Tongue (tissue), 1 donor: ENCODE measurements at regions not wholly inside any gene's neighbourhood (a gene's known extent, or its start where the extent isn't known, plus 50 kb on each side); places are given as distances from the start of the nearest gene placed in this dataset.
"Not testable (repeated sequence)": the region's sequence is repeated elsewhere in the genome, so short reads cannot be mapped to it uniquely, and the experiment has no call there.

Source experiments
- DNase-seq: peaks from one replicate; pipeline ENCODE4 v3.0.0-alpha.2; 2015

DNA sequence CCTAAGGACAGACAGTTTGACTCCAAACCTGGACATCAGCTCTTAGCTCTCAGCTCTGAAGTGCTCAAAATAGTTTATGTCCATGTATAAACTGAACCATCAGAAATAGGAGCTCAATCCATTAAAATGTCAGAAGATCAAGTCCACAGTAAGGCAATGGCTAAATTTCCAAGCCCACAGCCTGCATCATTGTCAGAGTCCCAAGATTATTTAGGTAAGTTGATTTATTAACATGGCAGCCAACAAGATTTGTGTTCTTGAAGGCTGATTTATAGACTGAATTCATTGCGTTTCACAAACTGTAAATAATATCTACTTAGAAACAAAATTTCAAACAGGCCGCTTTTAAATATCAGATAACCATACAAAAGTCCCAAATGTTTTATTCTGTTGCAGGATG is 286.5 kb upstream of the ADGRL3 start:
- DNase-seq = no peak

DNA sequence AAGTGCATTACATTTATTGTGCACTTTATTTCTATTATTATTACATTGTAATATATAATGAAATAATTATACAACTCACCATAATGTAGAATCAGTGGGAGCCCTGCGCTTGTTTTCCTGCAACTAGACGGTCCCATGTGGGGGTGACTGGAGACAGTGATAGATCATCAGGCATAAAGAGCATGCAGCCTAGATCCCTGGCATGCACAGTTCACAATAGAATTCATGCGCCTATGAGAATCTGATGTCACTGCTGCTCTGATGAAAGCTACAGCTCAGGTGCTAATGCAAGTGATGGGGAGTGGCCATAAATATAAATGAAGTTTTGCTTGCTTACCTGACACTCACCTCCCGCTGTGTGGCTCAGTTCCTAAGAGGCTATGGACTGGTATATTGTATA is 278.4 kb upstream of the ADGRL3 start:
- DNase-seq = not testable (repeated sequence)

DNA sequence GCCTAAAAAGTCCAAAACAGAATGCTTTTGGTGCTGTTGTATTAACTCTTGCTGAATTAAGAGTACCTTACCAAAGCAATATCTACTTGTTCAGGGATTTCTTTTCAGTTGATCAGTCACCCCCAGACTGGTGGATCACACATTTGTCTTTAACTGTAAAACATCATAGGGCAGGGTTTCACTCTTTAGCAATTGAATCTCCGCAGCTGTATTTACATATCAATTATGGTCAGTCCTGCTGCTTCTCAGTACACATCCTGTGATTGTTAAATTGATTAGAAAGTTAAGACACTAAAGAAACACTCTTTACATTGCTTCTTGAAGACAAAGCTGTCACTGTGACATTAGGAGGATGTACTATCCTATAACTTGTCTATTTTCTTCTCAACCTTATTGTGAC is 277.1 kb upstream of the ADGRL3 start:
- DNase-seq = no peak

DNA sequence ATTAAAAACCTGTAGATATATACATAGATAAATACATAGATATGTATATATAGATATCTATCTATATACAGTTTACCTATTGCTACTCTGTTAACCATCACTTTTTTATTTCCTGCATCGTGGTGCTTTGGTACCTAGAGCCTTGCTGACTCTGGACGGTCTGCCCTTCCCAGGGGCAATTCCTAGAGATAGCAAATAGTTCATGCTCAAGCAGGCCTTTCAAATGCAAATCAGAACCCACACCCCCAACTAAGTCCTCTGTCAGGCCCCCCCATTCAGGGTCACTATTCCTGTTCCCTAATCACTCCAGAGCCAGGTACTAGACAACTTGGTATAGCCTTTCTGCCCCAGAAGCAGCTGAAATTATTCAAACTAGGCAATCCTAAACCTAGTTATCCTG is 273.5 kb upstream of the ADGRL3 start:
- no peak for DNase-seq

GRCh38 chr4:60930866-60931265 is 269.3 kb upstream of the ADGRL3 start:
- no peak for DNase-seq

GRCh38 chr4:60934566-60935295 is 265.4 kb upstream of the ADGRL3 start:
- no peak for DNase-seq

DNA sequence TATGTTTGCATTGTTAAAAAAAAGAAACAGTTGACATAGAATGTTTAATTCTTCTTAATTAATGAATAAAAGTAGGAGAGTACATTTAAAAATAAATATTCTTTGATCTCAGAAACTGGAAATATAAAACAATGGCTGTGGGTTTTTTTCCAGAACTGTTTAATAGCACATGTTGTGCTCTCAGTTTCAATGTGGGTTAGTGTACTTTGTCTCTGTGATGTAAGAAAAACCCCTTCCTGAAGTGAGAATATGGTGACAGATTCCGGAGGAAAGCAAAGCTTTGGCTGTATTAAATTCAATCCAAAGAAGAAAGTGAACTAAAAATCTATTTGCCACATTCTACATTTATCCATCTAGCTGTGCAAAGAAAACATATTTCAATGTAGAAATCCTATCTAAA is 261.9 kb upstream of the ADGRL3 start:
- DNase-seq = no peak

GRCh38 chr4:60938621-60939020 is 261.5 kb upstream of the ADGRL3 start:
- no peak for DNase-seq

- no peak for DNase-seq
Measured at GRCh38 chr4:60944060-60944459, 256.1 kb upstream of the ADGRL3 start.

DNA sequence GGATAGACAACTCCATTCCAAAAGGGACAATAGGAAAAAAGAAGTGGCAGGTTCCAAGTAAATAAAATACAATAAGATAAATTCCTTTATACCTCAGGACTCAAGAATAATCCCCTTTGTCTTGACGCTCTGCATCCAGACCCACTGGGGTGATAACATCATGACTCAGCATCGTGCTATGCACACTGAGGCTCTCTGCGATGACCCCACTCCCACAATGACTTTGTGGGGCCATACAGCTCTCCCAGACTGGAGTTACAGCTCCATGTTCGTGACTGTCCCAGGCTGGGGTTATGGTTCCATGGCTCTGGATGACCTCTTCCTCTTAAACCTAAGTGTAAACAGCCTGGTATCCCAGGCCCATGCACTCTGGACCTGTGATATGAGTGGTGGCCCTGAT is 254.5 kb upstream of the ADGRL3 start:
- no peak for DNase-seq

DNA sequence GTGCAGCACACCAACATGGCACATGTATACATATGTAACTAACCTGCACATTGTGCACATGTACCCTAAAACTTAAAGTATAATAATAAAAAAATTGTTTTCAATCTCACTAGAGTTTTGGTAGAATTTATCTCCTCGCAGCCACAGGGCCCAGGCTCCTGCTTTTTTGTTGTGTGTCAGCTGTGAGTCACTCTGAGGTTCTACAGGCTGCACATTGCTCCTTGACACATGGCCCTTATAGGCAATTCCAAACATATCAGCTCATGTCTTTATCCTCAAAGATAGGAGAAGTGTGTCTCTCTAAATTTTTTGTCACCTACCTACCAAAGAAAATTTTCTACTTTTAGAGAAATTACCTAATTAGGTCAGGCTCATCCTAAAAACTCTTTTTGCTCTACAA is 252.1 kb upstream of the ADGRL3 start:
- DNase-seq = no peak

- no peak for DNase-seq
Measured at GRCh38 chr4:60952921-60953320, 247.2 kb upstream of the ADGRL3 start.

DNA sequence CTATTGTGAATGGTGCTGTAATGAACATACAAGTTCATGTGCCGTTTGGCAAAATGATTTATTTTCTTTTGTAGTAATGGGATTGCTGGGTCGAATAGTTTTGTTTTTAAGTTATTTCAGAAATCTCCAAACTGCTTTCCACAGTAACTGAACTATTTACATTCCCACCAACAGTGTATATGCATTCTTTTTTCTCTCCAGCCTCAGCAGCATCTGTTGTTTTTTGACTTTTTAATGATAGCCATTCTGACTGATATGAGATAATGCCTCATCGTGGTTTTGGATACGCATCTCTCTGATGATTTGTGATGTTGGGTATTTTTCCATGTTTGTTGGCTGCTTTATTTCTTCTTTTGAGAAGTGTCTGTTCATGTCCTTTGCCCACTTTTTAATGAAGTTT is 246.3 kb upstream of the ADGRL3 start:
- DNase-seq = no peak

GRCh38 chr4:60962286-60962685 is 237.8 kb upstream of the ADGRL3 start:
- no peak for DNase-seq

DNA sequence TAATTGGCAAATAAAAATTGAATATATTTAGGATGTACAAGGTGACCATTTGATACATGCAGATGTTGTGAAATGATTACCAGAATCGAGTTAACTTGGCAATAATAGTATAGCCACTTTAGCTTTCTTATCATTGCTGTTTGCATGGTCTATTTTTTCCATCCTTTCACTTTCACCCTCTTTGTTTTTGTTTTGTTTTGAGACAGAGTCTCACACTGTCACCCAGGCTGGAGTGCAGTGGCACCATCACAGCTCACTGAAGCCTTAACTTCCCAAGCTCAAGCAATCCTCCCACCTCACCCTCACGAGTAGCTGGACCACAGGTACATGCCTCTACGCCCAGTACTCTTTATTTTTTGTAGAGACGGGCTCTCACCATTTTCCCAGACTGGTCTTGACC is 218.6 kb upstream of the ADGRL3 start:
- DNase-seq = no peak

- no peak for DNase-seq
Measured at GRCh38 chr4:60989141-60989540, 211.0 kb upstream of the ADGRL3 start.

DNA sequence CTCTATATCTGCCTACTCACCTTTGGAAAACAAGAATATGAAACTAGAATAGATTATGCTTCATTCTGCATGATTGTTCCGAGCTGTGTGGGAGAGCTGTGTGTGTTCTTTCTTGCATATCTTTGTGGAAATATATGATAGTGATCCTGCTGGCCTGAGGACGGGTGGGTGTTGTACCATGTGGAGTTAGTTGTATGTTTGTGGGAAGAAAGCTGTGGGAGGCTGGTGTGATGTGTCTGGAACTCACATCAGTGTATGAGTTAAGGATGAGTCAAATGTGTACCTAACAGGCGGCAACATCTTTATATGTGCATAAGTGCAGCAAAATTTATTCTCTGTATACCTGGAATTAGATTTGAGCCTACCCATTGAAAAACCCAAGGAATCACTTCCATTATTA is 208.1 kb upstream of the ADGRL3 start:
- DNase-seq = no peak

GRCh38 chr4:61003301-61003700 is 196.8 kb upstream of the ADGRL3 start:
- DNase-seq = no peak

DNA sequence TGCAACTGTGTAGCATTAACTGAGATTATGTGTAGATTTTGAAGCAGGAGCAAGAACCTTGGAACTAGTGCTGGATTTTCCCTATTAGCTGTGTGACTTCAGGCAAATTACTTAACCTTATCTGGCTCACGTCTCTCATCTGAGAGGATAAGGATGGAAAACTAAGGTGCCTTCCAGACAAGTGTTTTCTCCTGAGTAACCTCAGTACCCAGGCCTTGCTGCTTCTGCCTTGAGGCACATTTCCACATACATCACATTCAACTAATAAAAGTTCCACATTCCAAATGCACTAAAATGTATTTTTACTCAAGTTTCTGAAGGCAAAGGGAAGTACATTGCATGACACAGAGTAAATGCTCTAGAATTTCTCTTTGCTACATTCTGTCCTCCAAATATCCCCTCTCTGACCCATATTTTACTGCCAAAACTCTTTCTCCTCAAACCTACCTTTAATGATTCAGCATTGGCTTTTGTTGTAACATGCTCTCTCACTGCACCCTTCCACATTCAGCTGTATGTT is 195.4 kb upstream of the ADGRL3 start:
- DNase-seq = no peak

DNA sequence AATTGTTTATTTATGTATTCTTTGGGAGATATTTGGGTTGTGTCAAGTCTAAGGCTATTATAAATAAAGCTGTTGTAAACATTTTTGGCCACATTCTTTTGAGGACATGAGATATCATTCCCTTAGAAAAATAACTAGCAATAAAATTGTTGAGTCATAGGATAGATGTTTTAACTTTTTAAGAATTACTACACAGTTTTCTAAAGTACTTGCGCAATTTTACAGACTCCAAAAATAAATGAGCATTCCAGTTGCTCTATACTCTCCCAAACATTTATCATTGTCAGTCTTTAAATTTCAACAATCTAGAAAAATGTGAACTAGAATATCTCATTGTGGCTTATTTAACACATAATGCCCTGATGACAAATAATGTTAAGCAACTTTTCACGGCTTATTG is 189.1 kb upstream of the ADGRL3 start:
- no peak for DNase-seq

GRCh38 chr4:61011936-61012335 is 188.2 kb upstream of the ADGRL3 start:
- not testable (repeated sequence) for DNase-seq

GRCh38 chr4:61024610-61025009 is 175.5 kb upstream of the ADGRL3 start:
- no peak for DNase-seq

DNA sequence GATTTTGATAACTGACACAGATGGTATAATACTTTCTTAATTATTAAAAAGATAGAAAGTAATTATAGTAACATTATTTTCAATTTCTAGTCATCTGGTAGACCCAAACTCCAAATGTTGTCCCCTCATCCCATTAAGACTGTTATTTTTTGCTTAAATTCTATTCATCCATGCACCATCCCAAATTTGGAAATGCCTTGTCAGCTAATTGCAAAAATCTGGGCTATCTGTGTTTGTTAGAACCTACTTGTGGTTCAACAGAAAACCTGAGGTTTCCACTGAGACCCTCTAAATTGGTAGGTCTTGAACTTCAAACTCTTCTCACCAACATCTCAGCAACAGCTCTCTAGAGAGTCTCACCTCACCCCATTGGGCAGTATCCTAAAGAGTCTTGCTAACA is 172.2 kb upstream of the ADGRL3 start:
- no peak for DNase-seq

DNA sequence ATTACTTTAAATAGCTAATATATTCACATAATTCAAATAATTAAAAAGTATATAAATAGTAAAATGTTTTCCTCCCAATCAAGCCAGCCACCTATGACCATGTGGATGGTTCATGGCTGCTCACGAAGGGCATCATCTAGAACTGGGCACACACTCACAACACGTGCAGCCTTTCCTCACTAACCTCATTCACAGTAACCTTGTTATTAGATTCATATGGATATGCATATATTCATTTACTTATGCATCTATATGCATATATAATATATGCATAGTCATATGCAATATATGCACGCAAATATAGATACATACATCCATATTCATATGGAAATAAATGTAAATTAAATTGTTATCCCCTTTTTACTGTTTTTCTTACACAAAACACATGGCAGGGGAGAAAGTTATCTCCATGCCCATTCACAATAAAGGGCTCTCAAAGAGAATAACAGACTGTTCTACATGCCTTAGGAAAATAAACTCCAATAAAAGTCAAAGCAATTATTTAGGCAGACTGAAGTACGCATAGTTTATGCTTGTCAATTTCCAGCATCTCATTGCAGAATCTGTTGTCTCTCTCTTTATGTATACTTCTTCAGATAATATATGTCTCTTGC is 163.9 kb upstream of the ADGRL3 start:
- no peak for DNase-seq
